Lung (tissue), 11 donors: ENCODE measurements at regions not wholly inside any gene's neighbourhood (a gene's known extent, or its start where the extent isn't known, plus 50 kb on each side); places are given as distances from the start of the nearest gene placed in this dataset.

Source experiments
- ATAC-seq: fragments of 200-7000 bp; cut with Tn5 transposase; one replicate; pipeline ENCODE4 v1.9.1; 2020; ENCODE audit warnings: moderate number of reproducible peaks; ENCODE audit not compliant: insufficient read depth, low FRiP score
- DNase-seq, 3 donors: peaks; one replicate each; pipeline ENCODE4 v3.0.0-alpha.2; 2013 to 2017
- H3K27ac ChIP-seq, 2 donors: one replicate each; pipeline ENCODE4 v1.5.1; 2013; ENCODE audit warnings: mild to moderate bottlenecking in 2 of 2, moderate library complexity in 2 of 2, control low read depth in 1 of 2, inconsistent platforms in 1 of 2, low read depth in 1 of 2, low read length in 1 of 2
- H3K27me3 ChIP-seq, 3 donors: one replicate each; pipeline ENCODE4 v1.5.1; 2013; ENCODE audit warnings: low read length in 2 of 3; ENCODE audit not compliant: control insufficient read depth in 3 of 3, insufficient read depth in 3 of 3
- H3K36me3 ChIP-seq, 4 donors: one replicate each; pipeline ENCODE4 v1.5.1; 2013; ENCODE audit warnings: low read length in 4 of 4, mild to moderate bottlenecking in 1 of 4, moderate library complexity in 1 of 4; ENCODE audit not compliant: control insufficient read depth in 4 of 4, insufficient read depth in 4 of 4
- H3K4me1 ChIP-seq, 5 donors: one replicate each; pipeline ENCODE4 v1.5.1; 2013; ENCODE audit warnings: low read length in 5 of 5, mild to moderate bottlenecking in 2 of 5, moderate library complexity in 1 of 5; ENCODE audit not compliant: control insufficient read depth in 5 of 5, insufficient read depth in 5 of 5
- H3K4me3 ChIP-seq: one replicate; pipeline ENCODE4 v1.5.1; 2013; ENCODE audit warnings: mild to moderate bottlenecking, control low read depth, moderate library complexity
- H3K9ac ChIP-seq, 2 donors: one replicate each; pipeline ENCODE4 v1.5.1; 2013; ENCODE audit warnings: low read length in 2 of 2, control low read depth in 1 of 2; ENCODE audit not compliant: insufficient read depth in 1 of 2
- H3K9me3 ChIP-seq, 4 donors: one replicate each; pipeline ENCODE4 v1.5.1; 2013; ENCODE audit warnings: low read length in 3 of 4, mild to moderate bottlenecking in 1 of 4, moderate library complexity in 1 of 4; ENCODE audit not compliant: control insufficient read depth in 4 of 4, insufficient read depth in 3 of 4
- CTCF ChIP-seq: IDR thresholded peaks from 2 replicates; pipeline ENCODE4 v1.5.1; 2012; ENCODE audit warnings: mild to moderate bottlenecking; ENCODE audit errors: control extremely low read depth, extremely low read depth
- WGBS, 2 donors: extraction: QIAGEN DNeasy Blood & Tissue Kit; methylation state at CpG; one replicate each; pipeline ENCODE4 v1.1.7; 2013; 5-methylcytosine and 5-hydroxymethylcytosine counted together
- donor health status: control.
- donor health status: control.
- donor health status: Bipolar disorder and iron deficiency.
- donor health status: healthy.
- donor health status: DM: yes; HTN: yes; CAD: no.

- H3K36me3 ChIP-seq = no peaks in the 10 kb centered on the region
- 87 to 89% methylated on average over 2 of the region's 2 CpGs for WGBS, 2 donors
These were observed 57.3 kb upstream of the CD180 start for GRCh38 chr5:67253911-67254310.

GRCh38 chr5:67249590-67249895 lies 52.9 kb upstream of the CD180 start:
- DNase-seq (peak; percentile 52 to 86 (median 82)), ATAC-seq (no peak)
- Histone ChIP-seq H3K27ac (no peak overlapping the region), H3K27me3 (no peaks in the 10 kb centered on the region), H3K4me1 (peaks cover 4 to 32% (median 15%) of the 10 kb centered on the region in 5 donors), H3K36me3 (no peaks in the 10 kb centered on the region), H3K9me3 (peaks cover 0 to 3% (median under 1%) of the 10 kb centered on the region in 4 donors), H3K9ac (no peak overlapping the region), H3K4me3 (no peak overlapping the region)
- no peak for TF ChIP-seq CTCF
- 42 to 59% methylated on average over 3 of the region's 3 CpGs for WGBS, 2 donors

More at GRCh38 chr5:67253911-67254310, 57.3 kb upstream of the CD180 start:
- no peak for ATAC-seq
- Histone ChIP-seq H3K9ac (no peak overlapping the region), H3K4me3 (no peak overlapping the region), H3K9me3 (peaks cover 0 to 3% (median under 1%) of the 10 kb centered on the region in 4 donors), H3K4me1 (peaks cover 1 to 7% (median 4%) of the 10 kb centered on the region in 5 donors), H3K27me3 (no peaks in the 10 kb centered on the region), H3K27ac (no peak overlapping the region)
- TF ChIP-seq CTCF = no peak
- no peak for DNase-seq

GRCh38 chr5:67248703-67249589 lies 52.3 kb upstream of the CD180 start:
- Histone ChIP-seq H3K27me3 (no peaks in the 10 kb centered on the region), H3K9ac (no peak overlapping the region), H3K27ac (peak overlapping the region in 1 of 2 donors; percentile 18), H3K4me1 (peaks cover 4 to 38% (median 20%) of the 10 kb centered on the region in 5 donors), H3K36me3 (no peaks in the 10 kb centered on the region), H3K4me3 (no peak overlapping the region), H3K9me3 (peaks cover 0 to 3% (median under 1%) of the 10 kb centered on the region in 4 donors)
- 54 to 56% methylated on average over 5 of the region's 5 CpGs for WGBS, 2 donors
- TF ChIP-seq CTCF = no peak
- no peak for ATAC-seq
- DNase-seq = no peak
